ENCODE measurements at regions not wholly inside any gene's neighbourhood (a gene's known extent, or its start where the extent isn't known, plus 50 kb on each side); places are given as distances from the start of the nearest gene placed in this dataset.

- ChIA-PET POLR2A (interaction anchor here (0.7 to 0.8 kb wide), 2 partner anchors 9 to 24 kb away, joined by 3 to 4 read pairs; no protein-coding TSS in a partner anchor), RAD21 (ENCODE audit: low non-redundant PET in 1 of 2, low total read pairs in 2 of 2, uncharacterized antibody in 2 of 2, unreplicated experiment in 2 of 2) (no interaction called here), CTCF (interaction anchor here (0.7 kb wide), 2 partner anchors 13 to 300 kb away, joined by 3 to 6 read pairs; no protein-coding TSS in a partner anchor)
- ATAC-seq (peak; percentile 74), DNase-seq (ENCODE audit: low read depth, low spot score) (peak; percentile 24)
- TF ChIP-seq JUND (IDR thresholded peaks at IDR 0.05) (peak; percentile 52; the same call in 1 of the 2 replicates), SRF (IDR thresholded peaks at IDR 0.05; ENCODE audit: low read depth) (no peak), FOSL1 (IDR thresholded peaks at IDR 0.05; ENCODE audit: low read depth) (peak; percentile 68)
- TF ChIP-seq, protein P1, sequence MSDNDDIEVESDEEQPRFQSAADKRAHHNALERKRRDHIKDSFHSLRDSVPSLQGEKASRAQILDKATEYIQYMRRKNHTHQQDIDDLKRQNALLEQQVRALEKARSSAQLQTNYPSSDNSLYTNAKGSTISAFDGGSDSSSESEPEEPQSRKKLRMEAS (IDR thresholded peaks at IDR 0.05) = peak; percentile 23; the same call in 1 of the 2 replicates
- peak overlapping the region; percentile 74 for H3K4me2 ChIP-seq (ENCODE audit: low read length)
- H3K4me3 ChIP-seq (replicated peaks in 1 of 2; ENCODE audit: low read depth in 1 of 2, low read length in 2 of 2) = peak overlapping the region; percentile 6 to 48
- no peaks in the 10 kb centered on the region for H3K36me3 ChIP-seq (ENCODE audit: control insufficient read depth in 1 of 2, insufficient read depth in 2 of 2, low read length in 2 of 2)
- no TSS peak for BruUV-seq (replicated peaks)
- no peaks in the 10 kb centered on the region for H4K20me1 ChIP-seq (ENCODE audit: insufficient read depth)
- H3K79me2 ChIP-seq (ENCODE audit: insufficient read depth, low read length) = no peaks in the 10 kb centered on the region
- no peaks in the 10 kb centered on the region for H3K9me2 ChIP-seq (ENCODE audit: insufficient read depth)
- no peaks in the 10 kb centered on the region for H3K27me3 ChIP-seq (ENCODE audit: insufficient read depth, low read length)
- H3K9ac ChIP-seq (ENCODE audit: low read length) = peak overlapping the region; percentile 47
- peaks cover 11 to 26% of the 10 kb centered on the region in 2 experiments for H3K4me1 ChIP-seq (ENCODE audit: control insufficient read depth in 1 of 2, insufficient read depth in 2 of 2, low read length in 2 of 2)
- H3K27ac ChIP-seq (ENCODE audit: low read depth, low read length) = peak overlapping the region; percentile 40; the same call in 1 of the 2 replicates
- intact Hi-C loops (cut with micrococcal nuclease) = no loop called here
- peak overlapping the region; percentile 55 for H2AFZ ChIP-seq (ENCODE audit: low read depth, low read length, poor library complexity, severe bottlenecking)
- no peaks in the 10 kb centered on the region for H3K9me3 ChIP-seq (ENCODE audit: control insufficient read depth in 1 of 2, insufficient read depth in 1 of 2, low read depth in 1 of 2, low read length in 2 of 2)
These were observed 154.4 kb upstream of the MKLN1 start for GRCh38 chr7:131173145-131173890.

- Histone ChIP-seq H3K9me3 (ENCODE audit: control insufficient read depth in 1 of 2, insufficient read depth in 1 of 2, low read depth in 1 of 2, low read length in 2 of 2) (no peaks in the 10 kb centered on the region), H3K27me3 (ENCODE audit: insufficient read depth, low read length) (no peaks in the 10 kb centered on the region), H2AFZ (ENCODE audit: low read depth, low read length, poor library complexity, severe bottlenecking) (no peak overlapping the region), H3K36me3 (ENCODE audit: control insufficient read depth in 1 of 2, insufficient read depth in 2 of 2, low read length in 2 of 2) (no peaks in the 10 kb centered on the region), H4K20me1 (ENCODE audit: insufficient read depth) (no peaks in the 10 kb centered on the region), H3K9ac (ENCODE audit: low read length) (no peak overlapping the region), H3K4me1 (ENCODE audit: control insufficient read depth in 1 of 2, insufficient read depth in 2 of 2, low read length in 2 of 2) (peaks cover 11 to 26% of the 10 kb centered on the region in 2 experiments), H3K9me2 (ENCODE audit: insufficient read depth) (no peaks in the 10 kb centered on the region), H3K4me2 (ENCODE audit: low read length) (peak overlapping the region; percentile 74; the same call in 1 of the 2 replicates), H3K79me2 (ENCODE audit: insufficient read depth, low read length) (no peaks in the 10 kb centered on the region), H3K27ac (ENCODE audit: low read depth, low read length) (no peak overlapping the region), H3K4me3 (replicated peaks in 1 of 2; ENCODE audit: low read depth in 1 of 2, low read length in 2 of 2) (no peak overlapping the region)
- ChIA-PET POLR2A (no interaction called here), RAD21 (ENCODE audit: low non-redundant PET in 1 of 2, low total read pairs in 2 of 2, uncharacterized antibody in 2 of 2, unreplicated experiment in 2 of 2) (no interaction called here), CTCF (no interaction called here)
- ATAC-seq (no peak), DNase-seq (ENCODE audit: low read depth, low spot score) (no peak)
- intact Hi-C loops (cut with micrococcal nuclease) = no loop called here
- no TSS peak for BruUV-seq (replicated peaks)
- TF ChIP-seq, protein P1 (IDR thresholded peaks at IDR 0.05) = no peak
- TF ChIP-seq CBX3 (IDR thresholded peaks at IDR 0.05; ENCODE audit: low read depth) (no peak), JUND (IDR thresholded peaks at IDR 0.05) (no peak), ZFX (IDR thresholded peaks at IDR 0.05) (no peak)
These were observed 153.3 kb upstream of the MKLN1 start for GRCh38 chr7:131174391-131174790.
